HEK293 (cell line): ENCODE measurements at regions not wholly inside any gene's neighbourhood (a gene's known extent, or its start where the extent isn't known, plus 50 kb on each side); places are given as distances from the start of the nearest gene placed in this dataset.

ENCODE experiments used
- CTCF ChIP-seq: fragments of 450-650 bp; formaldehyde crosslinking; IDR thresholded peaks from 2 replicates; pipeline ENCODE4 v1.5.1; 2016; ENCODE audit warnings: missing biosample characterization, missing genetic modification characterization
- GLIS2 ChIP-seq: fragments of 450-650 bp; formaldehyde crosslinking; IDR thresholded peaks from 2 replicates; pipeline ENCODE4 v1.5.1; 2016; ENCODE audit warnings: missing biosample characterization, missing genetic modification characterization
- PRDM10 ChIP-seq: fragments of 450-650 bp; formaldehyde crosslinking; IDR thresholded peaks from 2 replicates; pipeline ENCODE4 v1.5.1; 2016; ENCODE audit warnings: missing biosample characterization, missing genetic modification characterization
- REST ChIP-seq: fragments of 450-650 bp; formaldehyde crosslinking; IDR thresholded peaks from 2 replicates; pipeline ENCODE4 v1.5.1; 2016; ENCODE audit warnings: missing biosample characterization, missing genetic modification characterization
- SP2 ChIP-seq: fragments of 450-650 bp; formaldehyde crosslinking; IDR thresholded peaks from 2 replicates; pipeline ENCODE4 v1.5.1; 2016; ENCODE audit warnings: missing biosample characterization, missing genetic modification characterization
- ZNF121 ChIP-seq: fragments of 450-650 bp; formaldehyde crosslinking; IDR thresholded peaks from 2 replicates; pipeline ENCODE4 v1.5.1; 2016; ENCODE audit warnings: missing biosample characterization, missing genetic modification characterization
- ZNF501 ChIP-seq: fragments of 450-650 bp; formaldehyde crosslinking; IDR thresholded peaks from 2 replicates; pipeline ENCODE4 v1.5.1; 2016; ENCODE audit warnings: missing biosample characterization, missing genetic modification characterization
- ZNF76 ChIP-seq: fragments of 450-650 bp; formaldehyde crosslinking; IDR thresholded peaks from 2 replicates; pipeline ENCODE4; 2016; ENCODE audit warnings: low read depth, missing biosample characterization, missing genetic modification characterization, borderline replicate concordance

- TF ChIP-seq CTCF = no peak
- no peak for TF ChIP-seq REST (tag by site-specific recombination)
- TF ChIP-seq GLIS2 (tag by site-specific recombination) = no peak
- no peak for TF ChIP-seq ZNF501 (tag by site-specific recombination)
- TF ChIP-seq ZNF121 = no peak
- no peak for TF ChIP-seq PRDM10 (tag by site-specific recombination)
- no peak for TF ChIP-seq SP2 (tag by site-specific recombination)
- TF ChIP-seq ZNF76 = no peak
Measured at GRCh38 chr13:26821672-26822071, 61.1 kb upstream of the GPR12 start.
